Right atrium auricular region (tissue), 2 donors: ENCODE measurements at regions not wholly inside any gene's neighbourhood (a gene's known extent, or its start where the extent isn't known, plus 50 kb on each side); places are given as distances from the start of the nearest gene placed in this dataset.

Experiments used
- DNase-seq: peaks from one replicate; pipeline ENCODE4 v3.0.0-alpha.2; 2019; ENCODE audit warnings: low spot score
- H3K27ac ChIP-seq, 2 donors: fragments of 200-600 bp; sonication (generic); 1 replicate in 1 of 2; 2 replicates in 1 of 2; pipeline ENCODE4 v1.5.1; 2016 to 2019
- H3K27me3 ChIP-seq, 2 donors: fragments of 200-600 bp; sonication (generic); one replicate each; pipeline versions ENCODE4 v1.5.1 to v1.6.0; 2017 to 2019
- H3K36me3 ChIP-seq: fragments of 200-600 bp; sonication (generic); one replicate; pipeline ENCODE4 v1.5.1; 2016
- H3K4me1 ChIP-seq, 2 donors: fragments of 200-600 bp; sonication (generic); one replicate each; pipeline versions ENCODE4 v1.5.1 to v1.6.0; 2017 to 2019
- H3K4me3 ChIP-seq, 2 donors: fragments of 200-600 bp; sonication (generic); 1 replicate in 1 of 2; 2 replicates in 1 of 2; pipeline ENCODE4 v1.5.1; 2017 to 2019; ENCODE audit warnings: mild to moderate bottlenecking in 1 of 2, moderate library complexity in 1 of 2
- H3K9me3 ChIP-seq, 2 donors: fragments of 200-600 bp; sonication (generic); one replicate each; pipeline ENCODE4 v1.5.1; 2019
- TF ChIP-seq, protein P1 (sequence below), 2 donors: fragments of 200-600 bp; sonication (generic); IDR thresholded peaks; one replicate each; pipeline ENCODE4 v1.5.1; 2019; ENCODE audit warnings: antibody characterized with exemption in 2 of 2

DNA sequence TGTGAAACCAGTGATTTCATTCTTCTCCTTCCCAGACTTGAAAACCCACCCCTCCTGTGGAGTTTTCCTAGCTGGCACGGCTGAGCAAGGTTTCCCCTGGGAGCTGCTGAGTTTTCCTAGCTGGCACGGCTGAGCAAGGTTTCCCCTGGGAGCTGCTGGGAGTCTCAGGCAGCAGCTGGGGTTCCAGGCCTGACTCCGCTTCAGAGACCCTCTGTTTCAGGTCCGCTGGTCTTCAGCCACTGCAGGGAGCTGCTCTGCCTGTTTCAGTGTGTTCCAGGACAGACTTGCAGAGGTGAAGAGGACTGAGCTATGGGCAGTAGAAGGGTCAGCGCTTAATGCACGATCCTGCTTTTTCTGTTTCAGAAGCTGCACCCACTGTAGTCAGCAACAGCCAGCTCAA lies 104.9 kb downstream of the XRCC2 start:
- Histone ChIP-seq H3K27me3 (no peaks in the 10 kb centered on the region), H3K36me3 (no peaks in the 10 kb centered on the region), H3K4me1 (no peaks in the 10 kb centered on the region), H3K4me3 (no peak overlapping the region), H3K27ac (no peak overlapping the region), H3K9me3 (no peaks in the 10 kb centered on the region)
- no peak for DNase-seq
- TF ChIP-seq, protein P1, sequence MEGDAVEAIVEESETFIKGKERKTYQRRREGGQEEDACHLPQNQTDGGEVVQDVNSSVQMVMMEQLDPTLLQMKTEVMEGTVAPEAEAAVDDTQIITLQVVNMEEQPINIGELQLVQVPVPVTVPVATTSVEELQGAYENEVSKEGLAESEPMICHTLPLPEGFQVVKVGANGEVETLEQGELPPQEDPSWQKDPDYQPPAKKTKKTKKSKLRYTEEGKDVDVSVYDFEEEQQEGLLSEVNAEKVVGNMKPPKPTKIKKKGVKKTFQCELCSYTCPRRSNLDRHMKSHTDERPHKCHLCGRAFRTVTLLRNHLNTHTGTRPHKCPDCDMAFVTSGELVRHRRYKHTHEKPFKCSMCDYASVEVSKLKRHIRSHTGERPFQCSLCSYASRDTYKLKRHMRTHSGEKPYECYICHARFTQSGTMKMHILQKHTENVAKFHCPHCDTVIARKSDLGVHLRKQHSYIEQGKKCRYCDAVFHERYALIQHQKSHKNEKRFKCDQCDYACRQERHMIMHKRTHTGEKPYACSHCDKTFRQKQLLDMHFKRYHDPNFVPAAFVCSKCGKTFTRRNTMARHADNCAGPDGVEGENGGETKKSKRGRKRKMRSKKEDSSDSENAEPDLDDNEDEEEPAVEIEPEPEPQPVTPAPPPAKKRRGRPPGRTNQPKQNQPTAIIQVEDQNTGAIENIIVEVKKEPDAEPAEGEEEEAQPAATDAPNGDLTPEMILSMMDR (IDR thresholded peaks at IDR 0.05): no peak

DNA sequence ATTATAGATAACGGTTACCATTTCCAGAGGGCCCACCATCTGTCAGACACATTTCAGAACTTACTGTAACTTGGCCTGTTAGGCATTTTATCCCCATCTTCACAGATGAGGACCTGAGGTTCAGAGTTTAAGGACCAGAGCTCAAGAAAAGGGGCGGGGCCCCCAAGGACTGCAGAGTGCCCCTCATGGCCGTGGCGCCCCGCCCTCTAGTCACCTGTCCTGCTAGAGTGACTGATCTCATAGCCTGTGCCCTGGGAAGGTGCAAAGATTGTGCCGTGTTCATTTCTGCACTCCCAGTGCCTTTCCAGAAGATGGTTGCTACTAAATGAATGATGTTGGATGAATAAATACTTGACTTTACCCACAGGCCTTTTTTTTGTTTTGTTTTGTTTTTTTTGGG lies 107.0 kb downstream of the XRCC2 start:
- Histone ChIP-seq H3K36me3 (no peaks in the 10 kb centered on the region), H3K4me1 (no peaks in the 10 kb centered on the region), H3K27me3 (no peaks in the 10 kb centered on the region), H3K27ac (no peak overlapping the region), H3K9me3 (no peaks in the 10 kb centered on the region), H3K4me3 (no peak overlapping the region)
- DNase-seq: no peak
- TF ChIP-seq, protein P1 (IDR thresholded peaks at IDR 0.05): no peak

DNA sequence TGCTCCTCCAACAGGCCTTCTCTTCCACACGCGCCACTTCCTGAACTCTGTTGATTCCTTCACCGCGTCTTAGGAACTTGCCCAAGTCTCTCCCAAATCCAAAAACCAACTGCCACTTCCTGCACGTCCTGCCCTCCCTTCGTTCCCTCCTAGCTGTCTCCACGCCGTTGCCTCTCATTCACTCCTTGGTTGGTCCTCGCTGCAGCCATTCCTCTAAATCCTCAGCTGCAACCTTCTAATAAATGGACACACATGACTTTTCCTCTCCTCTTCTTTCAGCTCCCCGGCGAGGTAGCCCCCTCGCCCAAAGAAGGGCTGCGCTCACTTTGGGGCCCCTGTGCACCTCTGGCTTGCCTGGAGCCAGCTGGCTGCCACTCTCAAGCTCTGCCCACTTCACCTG lies 110.2 kb downstream of the XRCC2 start:
- no peak overlapping the region for H3K27ac ChIP-seq
- no peaks in the 10 kb centered on the region for H3K27me3 ChIP-seq
- no peak for DNase-seq
- no peaks in the 10 kb centered on the region for H3K36me3 ChIP-seq
- H3K4me3 ChIP-seq: no peak overlapping the region
- TF ChIP-seq, protein P1 (IDR thresholded peaks at IDR 0.05): no peak
- H3K9me3 ChIP-seq: no peaks in the 10 kb centered on the region
- H3K4me1 ChIP-seq: no peaks in the 10 kb centered on the region

DNA sequence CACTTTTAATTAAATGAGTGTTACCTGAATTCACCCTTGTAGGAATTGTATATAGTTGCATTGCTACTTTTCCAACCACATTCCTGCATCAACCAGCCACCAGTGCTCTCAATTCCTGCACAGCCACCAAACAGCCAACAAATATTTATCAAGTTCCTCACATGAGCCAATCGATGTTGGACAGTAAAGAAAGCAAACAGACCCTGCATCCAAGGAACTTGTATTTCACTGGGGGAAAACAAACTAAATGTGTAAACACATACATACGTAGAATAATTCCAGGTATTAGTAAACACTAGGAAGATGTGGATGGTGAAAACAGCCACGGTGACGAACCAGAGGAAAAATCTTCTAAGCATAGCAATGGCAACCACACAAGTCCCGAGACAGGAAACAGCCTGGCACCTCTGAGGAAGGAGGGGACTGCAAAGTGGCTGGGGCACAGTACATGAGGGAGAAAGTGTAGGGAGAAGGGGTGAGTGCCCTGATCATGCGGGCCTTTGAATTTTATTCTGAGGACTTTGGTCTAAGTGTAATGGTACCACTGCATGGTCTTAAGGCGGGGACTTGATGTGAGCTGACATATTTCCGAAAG lies 111.2 kb downstream of the XRCC2 start:
- no peak for DNase-seq
- H3K4me3 ChIP-seq: no peak overlapping the region
- no peak overlapping the region for H3K27ac ChIP-seq
- H3K36me3 ChIP-seq: no peaks in the 10 kb centered on the region
- no peaks in the 10 kb centered on the region for H3K4me1 ChIP-seq
- TF ChIP-seq, protein P1 (IDR thresholded peaks at IDR 0.05): no peak
- H3K9me3 ChIP-seq: no peaks in the 10 kb centered on the region
- H3K27me3 ChIP-seq: no peaks in the 10 kb centered on the region

DNA sequence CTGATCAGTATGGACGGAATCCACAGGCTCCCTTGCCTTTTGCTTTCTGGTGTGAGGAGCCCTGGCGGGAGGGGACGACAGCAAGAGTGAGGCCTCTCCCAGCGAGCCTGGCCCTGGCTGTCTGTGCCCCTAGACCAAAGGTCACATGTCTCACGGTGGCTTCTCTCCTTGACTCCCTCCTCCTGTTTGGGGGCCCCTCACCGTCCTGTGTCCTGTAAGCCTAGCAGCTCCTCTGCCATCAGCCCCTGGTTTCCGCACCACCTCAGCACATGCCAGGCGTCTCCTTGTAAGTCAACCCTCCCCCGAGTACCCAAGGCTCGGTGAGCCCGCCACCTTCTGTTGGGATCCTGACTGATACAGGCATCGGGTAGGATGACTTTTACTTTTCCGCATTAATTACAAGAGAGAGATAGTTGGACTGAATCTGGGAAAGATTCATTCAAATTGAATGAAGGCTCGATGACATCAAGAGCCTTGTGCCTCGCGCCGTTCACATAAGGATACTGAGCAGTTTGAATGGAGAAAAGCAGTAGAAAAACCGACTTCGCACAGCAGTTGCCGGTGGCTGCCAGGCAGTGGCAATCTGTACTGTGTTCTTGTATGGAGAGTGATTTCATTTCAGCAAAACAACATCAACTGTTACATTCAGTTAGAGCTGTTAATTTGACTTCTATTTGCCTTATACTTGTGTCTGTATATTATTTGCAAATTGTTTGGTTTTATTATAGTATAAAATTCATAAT lies 119.8 kb downstream of the XRCC2 start:
- TF ChIP-seq, protein P1 (IDR thresholded peaks at IDR 0.05): no peak
- no peaks in the 10 kb centered on the region for H3K36me3 ChIP-seq
- DNase-seq: no peak

More for the DNA sequence above, 119.8 kb downstream of the XRCC2 start:
- no peaks in the 10 kb centered on the region for H3K27me3 ChIP-seq
- H3K9me3 ChIP-seq: no peaks in the 10 kb centered on the region
- H3K4me3 ChIP-seq: no peak overlapping the region
- H3K27ac ChIP-seq: no peak overlapping the region
- no peaks in the 10 kb centered on the region for H3K4me1 ChIP-seq
